ENCODE measurements at regions not wholly inside any gene's neighbourhood (a gene's known extent, or its start where the extent isn't known, plus 50 kb on each side); places are given as distances from the start of the nearest gene placed in this dataset.

- DNase-seq (ENCODE audit: low read depth): peak; percentile 96
- TF ChIP-seq CTCF (IDR thresholded peaks at IDR 0.05; ENCODE audit: insufficient read depth, low read depth, low read length): no peak
- no peak overlapping the region for H3K4me3 ChIP-seq (ENCODE audit: low read depth, low read length)
These were observed 400.5 kb upstream of the TCF4 start for GRCh38 chr18:55988537-55988936.

GRCh38 chr18:55983433-55983832 is 395.4 kb upstream of the TCF4 start:
- no peak for TF ChIP-seq CTCF (IDR thresholded peaks at IDR 0.05; ENCODE audit: insufficient read depth, low read depth, low read length)
- DNase-seq (ENCODE audit: low read depth): no peak
- no peak overlapping the region for H3K4me3 ChIP-seq (ENCODE audit: low read depth, low read length)

GRCh38 chr18:55982992-55983391 is 395.0 kb upstream of the TCF4 start:
- no peak overlapping the region for H3K4me3 ChIP-seq (ENCODE audit: low read depth, low read length)
- no peak for DNase-seq (ENCODE audit: low read depth)
- TF ChIP-seq CTCF (IDR thresholded peaks at IDR 0.05; ENCODE audit: insufficient read depth, low read depth, low read length): no peak

GRCh38 chr18:55981712-55982475 is 393.9 kb upstream of the TCF4 start:
- H3K4me3 ChIP-seq (ENCODE audit: low read depth, low read length): peak overlapping the region; percentile 5
- no peak for DNase-seq (ENCODE audit: low read depth)
- no peak for TF ChIP-seq CTCF (IDR thresholded peaks at IDR 0.05; ENCODE audit: insufficient read depth, low read depth, low read length)

- no peak overlapping the region for H3K4me3 ChIP-seq (ENCODE audit: low read depth, low read length)
- no peak for TF ChIP-seq CTCF (IDR thresholded peaks at IDR 0.05; ENCODE audit: insufficient read depth, low read depth, low read length)
- no peak for DNase-seq (ENCODE audit: low read depth)
These were observed 386.5 kb upstream of the TCF4 start for GRCh38 chr18:55974521-55974920.

GRCh38 chr18:55968550-55968949 is 380.6 kb upstream of the TCF4 start:
- no peak for TF ChIP-seq CTCF (IDR thresholded peaks at IDR 0.05; ENCODE audit: insufficient read depth, low read depth, low read length)
- no peak overlapping the region for H3K4me3 ChIP-seq (ENCODE audit: low read depth, low read length)
- DNase-seq (ENCODE audit: low read depth): no peak

GRCh38 chr18:55967019-55967418 is 379.0 kb upstream of the TCF4 start:
- DNase-seq (ENCODE audit: low read depth): no peak
- H3K4me3 ChIP-seq (ENCODE audit: low read depth, low read length): no peak overlapping the region
- TF ChIP-seq CTCF (IDR thresholded peaks at IDR 0.05; ENCODE audit: insufficient read depth, low read depth, low read length): no peak
